ENCODE measurements at regions not wholly inside any gene's neighbourhood (a gene's known extent, or its start where the extent isn't known, plus 50 kb on each side); places are given as distances from the start of the nearest gene placed in this dataset.

- no peak for FAIRE-seq
- ChIA-PET POLR2A (no interaction called here), CTCF (interaction anchor here (2.5 kb wide), 1 partner anchor 17 kb away, joined by 15 read pairs; no protein-coding TSS in a partner anchor)
- no peak for DNase-seq (ENCODE audit: low read depth in 1 of 2, low spot score in 1 of 2)
- no peak for ATAC-seq
- Histone ChIP-seq H3K27ac (no peak overlapping the region), H3K4me3 (no peak overlapping the region), H3K9me3 (0 out of 3 replicates have a peak, but pooled peaks cover 3% of the 10 kb centered on the region), H3K4me1 (peaks cover 13% of the 10 kb centered on the region; the same call in 2 of the 3 replicates), H3K4me2 (no peak overlapping the region)
- 49% methylated on average over 2 of the region's 2 CpGs for WGBS (ENCODE audit: missing lambda C conversion rate)
- TF ChIP-seq CEBPB (IDR thresholded peaks at IDR 0.05) = no peak
- TF ChIP-seq NR3C1 (IDR thresholded peaks at IDR 0.05) = no peak
- no peak for TF ChIP-seq MAZ (IDR thresholded peaks at IDR 0.05; ENCODE audit: borderline replicate concordance, low read depth, low read length)
- TF ChIP-seq, protein P1, sequence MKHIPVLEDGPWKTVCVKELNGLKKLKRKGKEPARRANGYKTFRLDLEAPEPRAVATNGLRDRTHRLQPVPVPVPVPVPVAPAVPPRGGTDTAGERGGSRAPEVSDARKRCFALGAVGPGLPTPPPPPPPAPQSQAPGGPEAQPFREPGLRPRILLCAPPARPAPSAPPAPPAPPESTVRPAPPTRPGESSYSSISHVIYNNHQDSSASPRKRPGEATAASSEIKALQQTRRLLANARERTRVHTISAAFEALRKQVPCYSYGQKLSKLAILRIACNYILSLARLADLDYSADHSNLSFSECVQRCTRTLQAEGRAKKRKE (CRISPR knock-in tag; IDR thresholded peaks at IDR 0.05; ENCODE audit: low read depth) = no peak
- TF ChIP-seq TP53 (CRISPR knock-in tag; IDR thresholded peaks at IDR 0.05) = no peak
- TF ChIP-seq RAD21 (conservative IDR thresholded peaks at IDR 0.05 in 1 of 2, IDR thresholded peaks at IDR 0.05 in 1 of 2) = no peak
- no peak for TF ChIP-seq ESRRA (IDR thresholded peaks at IDR 0.05; ENCODE audit: borderline replicate concordance, low read length)
These were observed 137.8 kb downstream of the SAMMSON start for GRCh38 chr3:70137366-70137765.

DNA sequence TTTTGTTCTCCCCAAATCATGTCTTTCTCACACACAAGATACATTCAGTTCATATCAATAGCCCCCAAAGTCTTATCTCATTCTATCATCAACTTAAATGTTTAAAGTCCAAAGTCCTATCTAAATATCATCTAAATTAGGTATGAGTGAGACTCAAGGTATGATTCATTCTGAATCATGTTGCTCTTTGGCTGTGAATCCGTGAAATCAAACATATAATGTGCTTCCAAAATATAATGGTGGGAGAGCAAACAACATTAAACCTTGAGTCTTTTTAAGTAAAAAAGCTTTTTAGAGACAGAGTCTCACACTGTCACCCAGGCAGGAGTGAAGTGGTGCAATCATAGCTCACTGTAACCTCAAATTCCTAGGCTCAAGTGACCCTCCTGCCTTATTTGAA, 139.1 kb downstream of the SAMMSON start:
- Histone ChIP-seq H3K4me2 (peak overlapping the region; percentile 35), H3K9me3 (0 out of 3 replicates have a peak, but pooled peaks cover 3% of the 10 kb centered on the region), H3K4me3 (no peak overlapping the region), H3K4me1 (peaks cover 13% of the 10 kb centered on the region; the same call in 2 of the 3 replicates), H3K27ac (peak overlapping the region in 1 of 2 experiments; percentile 63; a peak in 1 of 6 replicates)
- TF ChIP-seq FOXS1 (CRISPR knock-in tag; IDR thresholded peaks at IDR 0.05) (no peak), CEBPB (IDR thresholded peaks at IDR 0.05) (peak in 1 of 2 experiments; percentile 4; a peak in 1 of 4 replicates), JUNB (IDR thresholded peaks at IDR 0.05) (peak; percentile 90), FOSL2 (IDR thresholded peaks at IDR 0.05) (peak; percentile 84), FOSL2 (CRISPR knock-in tag; IDR thresholded peaks at IDR 0.05) (peak; percentile 78), FOSB (CRISPR knock-in tag; IDR thresholded peaks at IDR 0.05) (no peak), CBX2 (IDR thresholded peaks at IDR 0.05; ENCODE audit: borderline replicate concordance, low read depth) (no peak), RAD21 (conservative IDR thresholded peaks at IDR 0.05 in 1 of 2, IDR thresholded peaks at IDR 0.05 in 1 of 2) (0 out of 5 replicates have a peak, but pooled peaks of 1 of the 2 experiments have one; percentile 11), GATA3 (IDR thresholded peaks at IDR 0.05; ENCODE audit: borderline replicate concordance) (peak; percentile 86)
- DNase-seq (ENCODE audit: low read depth in 1 of 2, low spot score in 1 of 2) (peak in 1 of 2 experiments; percentile 43), ATAC-seq (peak in 1 of 2 experiments; percentile 68; a peak in 3 of 6 replicates), FAIRE-seq (peak; percentile 81)
- CTCF ChIA-PET = interaction anchor here (0.9 kb wide), 1 partner anchor 48 kb away, joined by 3 read pairs; no protein-coding TSS in a partner anchor
- POLR2A ChIA-PET = no interaction called here
- WGBS (ENCODE audit: missing lambda C conversion rate) = 0% methylated on average over 1 of the region's 1 CpG

Measured in A549 (cell line).